GM19397 (cell line): ENCODE measurements at regions not wholly inside any gene's neighbourhood (a gene's known extent, or its start where the extent isn't known, plus 50 kb on each side); places are given as distances from the start of the nearest gene placed in this dataset.
"Not testable (repeated sequence)": the region's sequence is repeated elsewhere in the genome, so short reads cannot be mapped to it uniquely, and the experiment has no call there.

Experiments used
- ATAC-seq: cut with Tn5 transposase; IDR thresholded peaks from one replicate; pipeline ENCODE4 v1.9.1; 2021; ENCODE audit warnings: mild to moderate bottlenecking, moderate library complexity; ENCODE audit not compliant: unreplicated experiment

DNA sequence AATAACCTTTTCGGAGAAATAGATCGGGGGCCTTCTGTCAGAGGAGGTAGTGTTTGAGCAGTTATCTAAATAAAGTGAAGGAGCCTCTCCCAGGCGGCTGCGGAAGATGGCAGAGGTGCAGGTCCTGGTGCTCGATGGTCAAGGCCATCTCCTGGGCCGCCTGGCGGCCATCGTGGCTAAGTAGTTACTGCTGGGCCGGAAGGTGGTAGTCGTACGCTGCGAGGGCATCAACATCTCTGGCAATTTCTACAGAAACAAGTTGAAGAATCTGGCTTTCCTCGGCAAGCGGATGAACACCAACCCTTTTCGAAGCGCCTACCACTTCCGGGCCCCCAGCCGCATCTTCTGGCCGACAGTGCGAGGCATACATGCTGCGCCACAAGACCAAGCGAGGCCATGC, 186.1 kb downstream of the KTN1 start:
- ATAC-seq = no peak

DNA sequence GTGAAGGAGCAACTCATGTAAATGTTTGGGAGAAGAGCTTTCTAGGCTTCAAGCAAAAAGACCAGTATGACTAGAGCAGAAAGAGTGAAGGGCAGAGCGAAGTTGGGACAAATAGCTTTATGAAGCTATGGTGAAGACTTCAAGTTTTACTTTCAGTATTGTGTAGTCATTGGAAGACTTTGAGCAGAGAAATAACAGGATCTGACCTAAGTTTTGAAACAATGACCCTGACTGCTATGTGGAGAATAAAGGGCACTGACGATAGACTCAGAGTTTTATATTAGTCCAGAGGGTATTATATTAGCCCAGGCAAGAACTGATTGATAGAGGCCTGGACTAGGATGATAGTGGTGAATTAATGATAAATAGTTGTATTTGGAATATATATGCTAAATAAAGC, 187.3 kb downstream of the KTN1 start:
- no peak for ATAC-seq

DNA sequence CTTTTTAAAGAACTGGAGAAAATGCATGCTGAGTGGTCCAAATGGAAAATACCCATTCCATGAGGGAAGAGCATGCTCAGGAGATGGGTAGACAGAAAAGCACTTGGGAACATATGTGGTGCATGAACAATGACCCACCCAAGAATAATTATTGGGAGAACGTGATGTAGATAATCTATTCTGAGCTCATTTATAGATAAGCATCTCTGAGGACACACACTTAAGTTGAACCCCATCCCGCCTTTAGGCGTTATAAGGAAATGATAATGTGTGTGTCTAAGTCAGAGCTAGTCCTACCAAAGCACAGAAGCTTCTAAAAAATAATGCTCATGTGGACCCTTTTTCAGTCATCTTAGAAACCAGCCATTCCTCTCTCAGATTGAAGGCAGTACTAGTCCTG, 189.9 kb downstream of the KTN1 start:
- ATAC-seq = no peak

DNA sequence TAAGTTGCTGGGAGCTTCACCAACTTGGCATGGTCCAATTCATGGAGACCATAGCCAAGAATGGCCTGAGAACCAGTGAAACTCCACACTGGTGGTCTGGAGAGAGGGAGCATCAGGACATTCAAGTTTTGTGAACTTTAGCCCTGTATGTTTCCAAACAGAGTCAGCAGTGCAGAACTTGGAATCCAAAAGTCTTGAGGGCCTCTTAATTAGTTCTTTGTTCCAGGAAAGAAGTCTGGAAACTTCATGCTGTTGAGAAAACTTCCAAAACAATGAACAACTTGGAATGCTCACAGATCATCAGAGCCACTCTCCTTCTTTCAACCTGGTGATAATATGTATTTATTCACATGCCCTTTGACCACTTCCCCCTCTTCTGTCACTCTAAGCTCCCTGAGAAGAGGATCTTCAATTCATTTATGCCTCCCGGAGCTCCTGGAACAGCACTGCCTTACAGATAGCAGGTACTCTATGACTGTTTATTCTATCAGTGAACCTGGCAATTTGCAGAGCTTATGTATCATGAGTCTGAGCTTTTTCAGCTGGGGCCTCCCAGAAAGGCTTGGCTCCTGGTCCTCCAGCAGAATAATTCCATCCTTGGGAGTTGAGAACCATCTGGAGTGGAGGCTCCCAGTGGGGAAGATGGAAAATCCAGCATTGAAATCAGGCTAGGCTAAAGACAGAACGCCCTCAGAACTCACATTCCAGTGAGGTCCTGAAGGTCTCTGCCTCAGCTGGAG, 191.4 kb downstream of the KTN1 start:
- no peak for ATAC-seq

DNA sequence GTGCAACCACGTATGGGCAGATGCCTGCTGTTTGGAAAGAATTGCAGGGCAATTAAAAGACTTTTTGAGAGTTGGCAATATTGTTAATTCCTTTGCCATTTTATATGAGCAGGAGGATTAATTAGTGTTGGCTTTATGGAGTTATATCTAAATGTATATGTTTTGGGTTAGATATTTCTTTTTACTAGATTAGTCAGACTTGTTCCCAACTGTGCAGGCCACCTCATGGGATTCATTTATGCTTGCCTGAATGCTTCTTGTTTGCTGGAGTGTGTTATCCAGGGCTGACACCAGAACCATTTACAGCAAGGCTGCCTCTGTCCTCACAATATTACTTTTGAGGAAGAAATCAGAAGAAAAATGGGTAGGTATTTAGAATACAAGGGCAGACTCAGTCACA, 192.5 kb downstream of the KTN1 start:
- no peak for ATAC-seq

DNA sequence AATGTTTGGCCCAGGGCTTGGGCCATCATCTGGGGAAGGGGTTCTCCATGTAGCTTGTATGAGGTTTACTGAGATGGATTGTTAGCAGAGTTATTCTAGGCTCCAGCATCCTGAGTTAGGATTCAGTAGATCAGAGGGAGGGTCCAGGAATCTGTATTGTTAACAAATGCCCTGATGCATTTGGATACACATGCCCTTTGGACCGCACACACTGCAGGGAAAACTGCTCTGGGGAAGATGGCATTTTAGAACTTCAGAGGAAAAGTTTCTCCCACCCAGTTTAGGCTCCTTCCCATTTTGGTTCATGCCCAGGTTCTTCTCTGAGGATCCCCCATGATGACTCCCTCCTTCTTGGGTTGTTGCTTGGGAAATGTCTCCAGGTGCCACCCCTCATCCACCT, 193.3 kb downstream of the KTN1 start:
- no peak for ATAC-seq

DNA sequence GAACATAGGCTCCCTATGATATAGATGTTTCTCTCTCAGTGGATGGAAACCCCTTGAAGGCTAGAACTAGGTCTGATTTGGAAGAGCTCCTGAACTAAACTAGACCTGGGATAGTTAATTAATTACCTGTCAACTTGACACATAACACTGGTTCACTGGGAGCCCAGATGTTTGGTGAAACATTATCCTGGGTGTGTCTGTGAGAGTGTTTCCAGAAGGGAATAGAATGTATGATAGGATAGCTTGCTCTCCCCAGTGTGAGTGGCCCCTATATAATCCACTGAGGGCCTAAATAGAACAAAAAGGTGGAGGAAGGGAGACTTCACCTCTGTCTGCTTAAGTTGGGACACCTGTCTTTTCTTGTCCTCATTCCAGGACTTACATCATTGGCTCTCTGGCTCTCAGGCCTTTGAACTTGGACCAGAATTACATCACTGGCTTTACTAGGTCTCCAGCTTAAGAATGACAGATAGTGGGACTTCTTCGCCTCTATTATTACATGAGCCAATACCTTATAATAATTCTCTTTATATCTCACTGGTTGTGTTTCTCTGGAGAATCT, 194.1 kb downstream of the KTN1 start:
- no peak for ATAC-seq

DNA sequence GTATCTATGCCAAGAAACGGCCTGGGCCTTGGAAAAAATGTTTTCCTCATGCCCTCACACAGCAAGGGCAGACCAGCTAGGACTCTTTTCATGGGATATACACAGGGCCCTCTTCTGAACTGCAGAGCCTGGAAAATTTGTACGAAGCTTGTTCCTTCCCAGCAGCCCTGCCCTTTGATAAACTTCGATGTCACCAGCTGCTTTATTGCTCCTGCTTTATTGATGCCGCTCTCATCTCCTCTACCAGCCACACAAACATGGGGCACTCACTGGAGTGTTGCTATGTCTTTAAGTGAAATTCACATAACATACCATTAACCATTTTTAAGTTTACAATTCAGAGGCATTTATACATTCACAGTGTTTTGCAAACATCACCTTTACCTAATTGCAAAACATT, 197.9 kb downstream of the KTN1 start:
- ATAC-seq = no peak

DNA sequence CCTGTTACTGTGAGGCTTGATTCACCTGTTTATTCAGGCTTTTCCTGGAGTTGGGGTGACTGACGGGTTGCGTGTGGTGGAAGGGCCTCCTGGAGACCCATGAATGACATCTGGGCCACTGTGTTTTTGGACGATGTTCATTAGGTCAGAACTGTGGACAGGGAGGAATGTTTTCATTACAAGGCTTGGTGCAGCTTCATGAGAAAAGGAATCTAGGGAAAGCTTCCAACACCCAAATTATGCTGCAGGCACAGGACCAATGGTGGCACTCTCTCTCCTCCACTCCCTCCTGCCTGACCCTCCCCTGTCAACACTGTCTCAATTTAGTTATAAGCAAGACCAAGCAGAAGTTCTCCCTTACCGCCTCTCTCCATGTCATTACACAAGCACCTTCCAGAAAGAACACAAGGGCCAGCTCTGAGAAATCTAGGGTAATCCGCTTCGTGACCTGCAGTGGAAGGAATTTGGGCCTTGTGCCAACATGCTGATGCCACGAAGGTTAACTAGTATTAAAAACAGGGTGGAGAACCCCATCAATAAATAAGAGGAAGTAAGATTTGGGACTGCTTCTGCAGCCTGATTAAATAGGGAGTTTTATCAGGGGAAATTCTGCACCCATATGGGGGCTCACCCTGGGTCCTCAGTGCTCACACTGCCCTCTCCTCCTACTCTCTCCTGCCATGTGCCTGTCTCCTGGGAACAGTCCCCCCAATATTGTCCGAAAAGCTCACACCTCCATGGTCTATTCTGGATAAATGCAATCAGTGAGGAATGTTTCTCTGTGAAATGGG, 200.3 kb downstream of the KTN1 start:
- no peak for ATAC-seq

DNA sequence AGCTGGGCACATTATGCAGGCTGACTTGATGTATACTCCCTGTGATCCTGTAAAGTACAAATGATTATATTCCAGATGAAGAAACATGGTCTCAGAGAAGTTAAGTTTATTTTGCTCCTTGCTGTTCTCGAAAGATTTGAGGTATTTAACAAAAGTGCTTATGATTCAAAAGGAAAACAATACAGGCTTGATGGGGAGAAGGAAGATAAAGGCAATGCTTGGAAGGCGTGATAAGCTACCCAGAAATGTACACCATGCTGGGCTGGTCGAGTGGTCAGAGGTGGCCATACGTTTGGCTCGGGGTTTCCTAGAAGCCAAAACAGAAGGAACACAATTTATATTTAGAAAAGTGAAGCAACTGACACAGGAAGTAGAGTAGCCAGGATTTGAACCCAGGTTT, 201.0 kb downstream of the KTN1 start:
- no peak for ATAC-seq

DNA sequence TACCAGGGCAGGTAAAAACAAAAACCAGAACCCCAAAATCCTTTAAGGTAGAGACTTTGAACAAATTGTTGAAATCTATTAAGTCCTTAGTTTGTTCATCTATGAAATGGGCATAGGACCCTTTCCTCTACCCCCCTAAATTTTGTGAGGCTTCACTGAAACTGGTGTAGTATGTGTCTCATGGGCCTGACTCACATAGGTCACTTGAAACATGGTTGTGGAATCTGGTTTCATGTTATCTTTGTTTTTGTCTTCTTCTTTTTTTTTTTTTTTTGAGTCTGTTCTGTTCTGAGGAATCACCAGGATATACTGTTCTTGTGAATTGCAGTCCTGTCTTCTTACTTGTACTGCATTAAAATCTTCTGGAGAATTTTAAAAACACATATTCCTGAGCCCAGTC, 202.2 kb downstream of the KTN1 start:
- ATAC-seq = no peak

DNA sequence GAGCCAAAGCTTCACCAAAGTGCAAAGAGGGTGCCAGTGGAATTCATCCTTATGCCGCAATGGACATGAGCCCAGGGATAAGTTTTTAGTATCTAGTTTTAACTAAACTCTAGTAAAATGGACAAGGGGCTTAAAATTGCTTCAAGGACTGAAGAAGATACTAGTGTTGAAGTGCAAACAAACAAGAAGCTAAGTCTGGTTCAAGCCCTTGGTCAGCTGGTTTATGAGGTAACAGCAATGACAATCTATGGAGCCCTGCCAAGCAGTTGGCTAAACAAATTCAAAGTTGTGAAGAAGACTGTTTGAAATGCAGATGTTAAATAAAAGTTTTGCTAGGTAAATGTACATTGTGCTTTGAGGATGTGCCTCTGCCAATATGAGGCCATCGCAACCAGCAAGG, 209.4 kb downstream of the KTN1 start:
- no peak for ATAC-seq

DNA sequence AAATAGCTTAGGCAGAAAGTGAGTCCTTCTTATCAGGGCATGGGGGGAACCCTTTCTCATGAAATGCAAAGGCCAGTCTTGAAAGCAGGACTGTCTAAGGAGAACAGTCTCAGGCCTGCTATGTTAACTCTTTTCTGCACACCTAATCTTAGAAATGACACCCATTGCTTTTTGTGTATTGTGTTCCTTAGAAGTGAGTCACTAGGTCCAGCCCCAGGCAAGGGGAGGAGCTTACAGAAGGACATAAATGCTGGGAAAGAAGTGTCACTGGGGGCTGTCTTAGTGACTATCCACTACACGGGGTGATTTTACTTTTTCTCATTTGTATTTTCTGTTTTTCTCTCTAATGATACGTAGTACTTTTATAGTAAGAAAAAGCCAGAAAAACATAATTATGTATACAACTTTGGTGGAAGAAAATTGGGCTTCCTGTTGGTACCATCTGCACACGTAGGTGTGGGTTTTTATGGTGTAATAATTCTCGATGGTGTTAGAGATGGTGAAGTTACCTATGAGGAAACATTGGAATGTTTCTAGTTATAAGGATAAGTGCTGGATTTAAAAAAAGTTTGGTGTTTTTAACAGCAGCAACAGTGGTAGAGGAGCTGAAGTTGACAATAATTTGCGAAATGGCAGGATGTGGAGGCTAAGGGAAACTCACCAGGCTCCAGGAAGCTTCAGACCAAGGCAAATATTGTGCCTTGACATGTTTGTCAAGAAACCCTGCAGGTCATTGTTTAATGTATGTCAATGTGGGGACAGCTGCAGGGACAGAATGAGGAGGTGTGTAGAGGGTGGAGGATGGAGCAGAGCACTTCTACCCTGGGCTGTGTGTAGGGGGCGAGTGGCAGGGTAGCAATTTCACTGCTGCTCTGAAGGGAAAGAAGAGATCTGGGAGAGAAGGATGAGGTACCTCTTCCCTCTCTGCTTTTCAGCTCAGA, 214.9 kb downstream of the KTN1 start:
- no peak for ATAC-seq

DNA sequence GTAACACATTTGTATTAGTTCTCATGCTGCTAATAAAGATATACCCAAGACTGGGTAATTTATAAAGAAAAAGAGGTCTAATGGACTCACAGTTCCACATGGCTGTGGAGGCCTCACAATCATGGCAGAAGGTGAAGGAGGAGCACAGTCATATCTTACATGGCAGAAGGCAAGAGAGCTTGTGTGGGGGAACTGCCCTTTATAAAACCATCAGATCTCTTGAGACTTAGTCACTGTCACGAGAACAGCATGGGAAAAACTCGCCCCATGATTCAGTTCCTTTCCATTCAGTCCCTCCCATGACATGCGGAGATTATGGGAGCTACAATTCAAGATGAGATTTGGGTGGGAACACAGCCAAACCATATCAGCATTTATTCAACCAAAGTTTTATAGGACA, 216.5 kb downstream of the KTN1 start:
- ATAC-seq = not testable (repeated sequence)

DNA sequence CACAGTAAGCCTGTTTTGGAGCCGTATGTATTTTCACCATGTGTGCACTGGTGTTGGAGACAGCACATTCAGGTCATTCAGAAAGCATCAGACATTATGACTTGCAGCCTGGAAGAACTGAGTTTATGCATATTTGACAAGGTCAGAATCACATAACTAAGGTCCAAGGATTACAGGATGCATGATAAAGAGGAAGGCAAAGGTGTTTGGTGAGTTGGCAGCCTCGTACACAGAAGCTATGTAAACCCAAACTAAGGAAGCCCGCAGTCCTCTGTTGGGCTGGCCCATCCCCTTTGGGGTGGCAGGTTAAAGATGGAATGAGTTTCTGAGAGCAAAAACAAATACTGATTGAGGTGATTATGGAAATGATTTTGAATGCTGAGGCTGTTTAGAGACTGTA, 218.4 kb downstream of the KTN1 start:
- no peak for ATAC-seq

DNA sequence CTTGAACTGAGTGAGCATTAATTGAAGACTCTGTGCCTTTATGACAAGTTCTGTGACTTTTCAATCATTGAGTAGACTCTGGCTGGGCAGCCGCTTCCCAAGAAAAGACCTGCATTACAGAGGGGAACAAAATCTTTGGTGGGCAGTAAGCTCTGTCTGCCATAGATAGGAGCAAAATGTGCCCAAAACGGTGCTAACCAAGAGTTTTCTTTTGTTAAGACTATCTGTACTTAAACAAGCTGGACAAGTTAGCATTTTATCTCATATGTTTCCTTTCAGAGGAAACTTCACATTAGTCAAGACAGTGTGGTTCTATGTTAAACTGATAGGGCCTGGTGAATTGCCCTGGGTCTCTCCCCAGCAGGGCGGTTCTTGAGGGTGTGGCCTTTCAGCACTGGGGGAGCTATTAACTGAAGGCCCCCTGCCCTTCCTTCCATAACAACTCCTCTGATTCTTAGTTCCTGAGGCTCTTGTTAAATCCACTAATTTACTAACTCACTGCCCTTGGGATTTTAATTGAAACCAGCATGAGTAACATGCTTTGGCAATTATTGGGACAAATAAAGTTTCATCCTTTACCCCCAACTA, 219.6 kb downstream of the KTN1 start:
- no peak for ATAC-seq

DNA sequence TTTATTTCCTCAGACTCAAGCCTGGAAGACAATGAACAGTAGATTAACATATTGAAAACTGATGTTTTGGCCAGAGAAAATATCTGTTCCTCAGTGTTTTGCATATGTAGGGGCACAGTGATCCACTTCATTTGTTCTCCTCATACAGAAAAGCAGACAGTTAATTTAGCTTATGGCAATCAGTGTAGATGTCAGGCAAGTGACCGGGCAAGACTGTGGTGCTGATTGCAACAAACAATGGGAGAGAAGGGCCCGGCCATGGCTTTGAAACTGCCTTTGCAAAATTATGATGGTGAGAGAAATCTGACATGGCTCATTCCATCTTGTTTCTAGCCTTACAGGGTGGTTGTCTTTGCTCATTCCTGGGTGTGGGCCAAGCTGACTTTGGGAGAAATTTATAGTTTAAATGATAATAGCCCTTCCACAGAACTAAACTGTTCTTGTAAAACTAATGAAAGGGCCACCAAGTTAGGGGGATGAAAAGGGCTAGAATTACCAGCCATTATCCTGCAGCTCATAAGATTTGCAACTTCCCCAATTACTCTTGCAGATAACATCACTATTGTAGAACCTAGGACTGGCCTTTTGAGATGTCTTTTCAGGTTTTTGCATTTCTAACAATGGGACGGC, 220.3 kb downstream of the KTN1 start:
- no peak for ATAC-seq

DNA sequence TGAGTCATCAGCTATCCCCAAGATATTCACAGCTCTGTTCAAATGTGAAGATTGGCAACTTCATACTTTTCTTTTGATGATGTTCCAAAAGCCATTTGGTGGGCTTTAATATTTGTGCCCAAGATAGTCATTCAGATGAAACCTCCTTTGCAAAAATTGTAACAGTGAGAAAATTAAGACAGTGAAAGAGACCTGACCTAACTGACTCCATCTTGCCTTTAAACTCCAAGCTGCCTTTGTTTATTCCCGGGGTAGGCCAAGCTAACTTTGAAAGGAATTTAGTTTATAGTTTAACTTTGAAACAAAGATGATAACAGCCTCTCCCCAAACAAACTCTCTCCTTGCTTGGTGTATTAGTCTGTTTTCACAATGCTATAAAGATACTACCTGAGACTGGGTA, 221.1 kb downstream of the KTN1 start:
- ATAC-seq = no peak

DNA sequence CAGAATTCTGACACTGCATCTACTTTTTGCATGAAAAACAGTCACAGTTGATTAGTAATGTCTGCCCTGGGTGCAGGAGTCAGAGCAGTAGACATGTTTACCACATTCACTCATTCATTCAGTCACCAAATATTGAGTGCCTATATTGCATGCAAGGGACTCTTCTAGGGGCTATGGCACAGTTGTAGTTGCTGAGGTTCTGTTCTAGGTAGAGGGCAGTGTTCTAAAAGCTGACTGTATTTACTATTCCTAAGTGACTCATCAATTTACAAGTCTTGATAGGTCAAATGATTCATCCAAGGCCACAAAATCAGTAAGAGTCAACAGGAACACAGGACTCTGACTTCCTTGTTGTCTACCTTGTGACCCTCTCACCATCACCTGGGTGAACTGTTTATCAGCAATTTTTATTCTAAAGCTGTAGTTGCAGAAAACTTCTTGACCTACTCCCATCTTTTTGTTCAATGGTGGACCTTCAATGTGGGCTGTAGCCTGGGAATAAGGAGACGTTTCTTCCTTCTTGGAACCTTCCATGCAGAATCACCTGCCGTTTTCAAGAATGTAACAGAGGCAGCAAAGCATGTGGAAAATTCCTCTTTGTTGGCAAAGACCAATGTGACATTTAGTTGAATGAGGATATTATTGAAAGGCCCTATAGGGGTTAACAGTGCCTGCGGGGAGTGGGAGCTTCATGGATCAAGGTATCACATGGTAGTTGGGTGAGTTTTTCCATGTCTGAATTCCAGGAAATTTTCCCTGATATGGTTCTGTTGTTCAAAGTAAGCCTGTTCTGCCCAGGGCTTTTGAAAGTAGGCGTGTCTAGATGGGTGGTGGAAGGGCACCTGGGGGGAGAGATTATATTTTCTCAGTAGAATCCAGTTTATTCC, 223.2 kb downstream of the KTN1 start:
- no peak for ATAC-seq
